ENCODE measurements at regions not wholly inside any gene's neighbourhood (a gene's known extent, or its start where the extent isn't known, plus 50 kb on each side); places are given as distances from the start of the nearest gene placed in this dataset.

DNA sequence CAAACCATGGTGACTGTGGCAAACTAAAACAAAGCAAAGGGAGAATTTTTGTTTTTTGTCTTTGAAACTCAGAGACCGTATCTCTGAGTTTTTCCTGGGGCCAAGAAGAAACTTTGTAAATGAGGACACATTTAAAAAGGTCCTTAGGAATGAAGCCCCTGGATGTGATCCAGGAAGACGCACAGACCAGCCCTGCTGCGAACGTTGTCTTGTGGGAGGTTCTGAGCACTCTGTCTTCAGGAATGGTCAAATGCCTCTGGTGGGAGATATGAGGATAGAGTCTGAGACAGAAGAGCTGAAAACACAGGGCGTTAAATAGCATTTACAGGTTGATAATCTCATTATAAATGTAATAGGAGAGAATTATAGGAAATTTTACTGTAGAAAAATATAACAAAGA, 893.5 kb upstream of the KLHL29 start:
- no peaks in the 10 kb centered on the region for H3K27me3 ChIP-seq (ENCODE audit: control insufficient read depth, insufficient read depth, low read length)
- H3K4me3 ChIP-seq (ENCODE audit: low read depth, low read length) = no peak overlapping the region
- no peaks in the 10 kb centered on the region for H3K9me3 ChIP-seq (ENCODE audit: control insufficient read depth, insufficient read depth, low read length)
- no peak overlapping the region for H3K27ac ChIP-seq (ENCODE audit: low read depth, low read length)
- H3K36me3 ChIP-seq (ENCODE audit: control insufficient read depth, insufficient read depth, low read length) = no peaks in the 10 kb centered on the region
- H3K9ac ChIP-seq (ENCODE audit: low read depth, low read length) = no peak overlapping the region
- 0 out of 2 replicates have a peak, but pooled peaks cover 8% of the 10 kb centered on the region for H3K4me1 ChIP-seq (ENCODE audit: control insufficient read depth, insufficient read depth, low read length)

DNA sequence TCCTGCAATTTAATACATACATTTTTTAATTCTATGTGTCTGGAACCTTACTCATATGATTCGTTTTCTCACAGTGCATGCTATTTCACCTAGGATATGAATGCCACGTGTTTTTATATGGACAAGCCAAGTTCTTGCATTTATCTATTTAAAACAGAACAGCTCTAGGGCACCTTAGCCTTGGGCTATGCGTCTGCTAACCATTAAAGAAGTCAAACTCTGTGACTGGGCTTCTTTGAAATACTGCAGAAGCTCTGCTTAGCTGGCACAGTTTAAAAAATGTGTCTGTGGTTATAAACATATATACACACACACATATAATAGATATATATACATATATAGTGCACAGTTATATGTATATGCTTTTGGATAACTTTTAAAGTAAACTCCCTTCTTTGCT, 890.8 kb upstream of the KLHL29 start:
- Histone ChIP-seq H3K4me1 (ENCODE audit: control insufficient read depth, insufficient read depth, low read length) (no peaks in the 10 kb centered on the region), H3K4me3 (ENCODE audit: low read depth, low read length) (no peak overlapping the region), H3K9ac (ENCODE audit: low read depth, low read length) (no peak overlapping the region), H3K9me3 (ENCODE audit: control insufficient read depth, insufficient read depth, low read length) (no peaks in the 10 kb centered on the region), H3K36me3 (ENCODE audit: control insufficient read depth, insufficient read depth, low read length) (no peaks in the 10 kb centered on the region), H3K27ac (ENCODE audit: low read depth, low read length) (no peak overlapping the region), H3K27me3 (ENCODE audit: control insufficient read depth, insufficient read depth, low read length) (no peaks in the 10 kb centered on the region)

DNA sequence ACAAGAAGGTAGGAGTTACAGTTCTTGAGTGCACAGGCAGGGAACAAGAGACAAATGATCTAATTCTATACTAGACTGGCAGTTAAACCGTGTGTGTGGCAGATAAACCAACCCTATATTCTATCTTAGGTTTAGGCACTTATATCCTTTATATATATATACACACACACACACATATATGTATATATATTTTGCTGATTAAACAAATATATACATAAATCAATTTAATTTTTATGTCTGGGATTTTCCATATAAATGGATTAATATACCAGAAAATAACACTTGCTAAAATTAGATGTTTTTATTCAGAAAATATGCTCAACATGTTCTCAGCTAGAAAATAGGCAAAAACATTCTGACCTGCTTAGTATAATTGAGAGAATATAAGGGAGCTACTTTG, 887.9 kb upstream of the KLHL29 start:
- no peaks in the 10 kb centered on the region for H3K9me3 ChIP-seq (ENCODE audit: control insufficient read depth, insufficient read depth, low read length)
- no peaks in the 10 kb centered on the region for H3K4me1 ChIP-seq (ENCODE audit: control insufficient read depth, insufficient read depth, low read length)
- no peak overlapping the region for H3K27ac ChIP-seq (ENCODE audit: low read depth, low read length)
- no peaks in the 10 kb centered on the region for H3K36me3 ChIP-seq (ENCODE audit: control insufficient read depth, insufficient read depth, low read length)
- no peaks in the 10 kb centered on the region for H3K27me3 ChIP-seq (ENCODE audit: control insufficient read depth, insufficient read depth, low read length)
- H3K9ac ChIP-seq (ENCODE audit: low read depth, low read length) = no peak overlapping the region
- H3K4me3 ChIP-seq (ENCODE audit: low read depth, low read length) = no peak overlapping the region

DNA sequence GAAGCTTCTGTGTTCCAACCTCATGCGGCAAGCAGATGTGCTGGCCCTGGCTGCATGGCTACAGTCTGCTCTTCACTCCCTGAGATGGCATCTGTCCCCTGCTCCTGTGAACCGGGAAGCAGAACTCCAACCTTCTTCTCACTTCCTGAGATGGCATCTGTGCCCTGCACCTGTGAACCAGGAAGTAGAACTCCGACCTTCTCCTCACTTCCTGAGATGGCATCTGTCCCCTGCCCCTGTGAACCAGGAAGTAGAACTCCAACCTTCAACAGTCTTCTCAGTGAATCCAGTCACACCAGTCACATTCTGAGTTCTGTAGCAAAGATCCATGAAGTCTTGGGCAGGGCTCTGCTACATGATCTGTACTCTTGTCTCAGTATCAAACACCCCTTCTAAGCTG, 887.2 kb upstream of the KLHL29 start:
- Histone ChIP-seq H3K4me3 (ENCODE audit: low read depth, low read length) (no peak overlapping the region), H3K36me3 (ENCODE audit: control insufficient read depth, insufficient read depth, low read length) (no peaks in the 10 kb centered on the region), H3K4me1 (ENCODE audit: control insufficient read depth, insufficient read depth, low read length) (no peaks in the 10 kb centered on the region), H3K27ac (ENCODE audit: low read depth, low read length) (no peak overlapping the region), H3K9ac (ENCODE audit: low read depth, low read length) (no peak overlapping the region), H3K9me3 (ENCODE audit: control insufficient read depth, insufficient read depth, low read length) (no peaks in the 10 kb centered on the region), H3K27me3 (ENCODE audit: control insufficient read depth, insufficient read depth, low read length) (no peaks in the 10 kb centered on the region)

DNA sequence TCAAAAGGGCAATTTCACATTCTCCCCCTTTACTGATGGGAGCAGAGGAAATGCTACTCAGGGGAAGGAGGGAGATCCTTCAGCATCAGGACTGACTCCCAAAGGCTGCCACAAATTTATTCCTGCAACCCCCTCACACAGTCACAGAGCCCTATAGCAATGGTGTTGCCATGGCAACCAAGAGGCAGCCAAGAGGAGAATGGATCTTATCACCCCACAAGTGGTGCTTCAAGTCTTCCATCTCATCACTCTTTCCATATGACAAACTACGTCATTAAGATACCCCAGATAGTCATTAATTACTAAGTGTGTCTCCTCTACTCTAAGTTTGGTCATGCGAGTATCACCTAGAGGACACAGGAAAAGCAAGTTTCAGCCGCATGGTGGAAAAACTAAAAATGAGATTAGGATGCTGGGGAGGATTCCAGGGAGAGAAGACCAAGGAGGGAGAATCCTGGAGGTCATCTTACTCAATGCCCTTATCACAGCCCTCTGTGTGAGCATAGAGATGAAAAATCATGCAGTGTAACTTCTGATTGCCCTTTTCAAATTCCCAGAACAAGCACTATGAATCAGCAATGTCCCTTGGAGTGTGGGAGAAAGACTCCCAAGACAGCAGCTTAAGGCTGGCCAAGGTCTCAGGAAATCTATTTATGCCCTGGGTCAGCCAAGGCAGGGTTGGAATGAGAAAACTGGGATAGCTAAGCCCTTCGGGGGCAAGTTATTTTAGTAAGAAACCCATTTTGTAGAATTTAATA, 885.7 kb upstream of the KLHL29 start:
- Histone ChIP-seq H3K9ac (ENCODE audit: low read depth, low read length) (no peak overlapping the region), H3K9me3 (ENCODE audit: control insufficient read depth, insufficient read depth, low read length) (no peaks in the 10 kb centered on the region), H3K27me3 (ENCODE audit: control insufficient read depth, insufficient read depth, low read length) (no peaks in the 10 kb centered on the region)

DNA sequence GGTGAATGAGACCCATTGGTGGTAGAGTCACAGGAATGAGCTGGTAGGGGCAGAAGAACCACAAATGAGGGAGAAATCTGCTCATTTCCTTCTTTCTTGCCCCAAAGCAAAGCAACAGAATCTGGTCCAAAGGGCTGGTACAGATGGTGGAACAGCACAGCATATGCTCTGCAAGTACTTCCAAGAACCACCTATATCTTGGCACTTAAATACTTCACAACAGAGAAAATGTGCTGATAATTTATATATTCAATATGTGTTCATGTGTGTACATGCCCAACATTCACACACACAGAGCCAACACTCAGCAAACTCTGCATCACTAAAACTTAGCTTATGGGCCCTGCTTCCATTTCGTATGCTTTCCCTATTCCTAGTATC, 884.4 kb upstream of the KLHL29 start:
- H3K4me3 ChIP-seq (ENCODE audit: low read depth, low read length) = no peak overlapping the region
- H3K9me3 ChIP-seq (ENCODE audit: control insufficient read depth, insufficient read depth, low read length) = no peaks in the 10 kb centered on the region
- H3K4me1 ChIP-seq (ENCODE audit: control insufficient read depth, insufficient read depth, low read length) = no peaks in the 10 kb centered on the region
- H3K27me3 ChIP-seq (ENCODE audit: control insufficient read depth, insufficient read depth, low read length) = no peaks in the 10 kb centered on the region
- H3K27ac ChIP-seq (ENCODE audit: low read depth, low read length) = no peak overlapping the region
- H3K36me3 ChIP-seq (ENCODE audit: control insufficient read depth, insufficient read depth, low read length) = no peaks in the 10 kb centered on the region
- no peak overlapping the region for H3K9ac ChIP-seq (ENCODE audit: low read depth, low read length)

More for the DNA sequence above, 885.7 kb upstream of the KLHL29 start:
- no peak overlapping the region for H3K27ac ChIP-seq (ENCODE audit: low read depth, low read length)
- no peak overlapping the region for H3K4me3 ChIP-seq (ENCODE audit: low read depth, low read length)
- no peaks in the 10 kb centered on the region for H3K36me3 ChIP-seq (ENCODE audit: control insufficient read depth, insufficient read depth, low read length)
- H3K4me1 ChIP-seq (ENCODE audit: control insufficient read depth, insufficient read depth, low read length) = no peaks in the 10 kb centered on the region

DNA sequence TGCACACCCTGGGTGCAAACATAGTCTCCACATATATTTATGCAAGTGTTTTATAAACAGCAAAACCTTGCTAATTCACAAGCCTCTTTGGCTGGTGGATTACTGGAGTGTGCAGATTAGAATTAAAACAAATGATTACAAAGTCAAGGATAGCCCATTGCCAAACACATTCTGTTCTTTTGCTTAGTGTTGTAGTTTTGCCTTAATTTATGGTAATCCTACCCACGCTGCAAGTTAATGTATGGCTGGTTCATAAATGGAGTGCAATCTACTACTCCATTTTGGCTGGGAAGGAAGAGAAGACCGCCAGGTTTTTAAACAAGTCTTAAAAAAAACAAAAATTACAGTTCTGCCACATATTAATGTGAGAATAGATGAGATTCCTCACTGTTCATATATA, 883.1 kb upstream of the KLHL29 start:
- Histone ChIP-seq H3K27me3 (ENCODE audit: control insufficient read depth, insufficient read depth, low read length) (no peaks in the 10 kb centered on the region), H3K36me3 (ENCODE audit: control insufficient read depth, insufficient read depth, low read length) (no peaks in the 10 kb centered on the region), H3K9me3 (ENCODE audit: control insufficient read depth, insufficient read depth, low read length) (no peaks in the 10 kb centered on the region), H3K4me3 (ENCODE audit: low read depth, low read length) (no peak overlapping the region), H3K27ac (ENCODE audit: low read depth, low read length) (no peak overlapping the region), H3K9ac (ENCODE audit: low read depth, low read length) (no peak overlapping the region), H3K4me1 (ENCODE audit: control insufficient read depth, insufficient read depth, low read length) (no peaks in the 10 kb centered on the region)

DNA sequence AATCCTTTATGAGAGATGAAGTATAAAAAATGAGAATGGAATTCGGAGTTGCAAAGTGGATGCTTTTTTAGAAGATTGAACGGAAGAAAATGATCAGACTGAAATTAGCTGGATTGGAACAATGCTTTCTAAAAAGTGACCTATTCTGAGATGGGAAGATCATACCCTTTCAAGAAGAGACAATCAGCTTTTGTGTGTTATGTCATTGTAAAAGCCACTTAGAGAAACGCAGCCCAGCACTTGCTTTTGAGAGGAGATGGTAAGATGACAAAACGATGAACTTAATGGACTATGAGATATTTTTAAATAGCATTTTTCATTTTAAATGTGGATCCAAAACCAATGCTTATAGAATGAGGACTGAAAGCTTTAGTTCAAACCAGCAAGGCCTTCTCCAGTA, 871.4 kb upstream of the KLHL29 start:
- Histone ChIP-seq H3K27me3 (ENCODE audit: control insufficient read depth, insufficient read depth, low read length) (no peaks in the 10 kb centered on the region), H3K4me3 (ENCODE audit: low read depth, low read length) (no peak overlapping the region), H3K9ac (ENCODE audit: low read depth, low read length) (no peak overlapping the region), H3K4me1 (ENCODE audit: control insufficient read depth, insufficient read depth, low read length) (peaks cover 3% of the 10 kb centered on the region; the same call in 1 of the 2 replicates), H3K36me3 (ENCODE audit: control insufficient read depth, insufficient read depth, low read length) (no peaks in the 10 kb centered on the region), H3K27ac (ENCODE audit: low read depth, low read length) (no peak overlapping the region), H3K9me3 (ENCODE audit: control insufficient read depth, insufficient read depth, low read length) (no peaks in the 10 kb centered on the region)

DNA sequence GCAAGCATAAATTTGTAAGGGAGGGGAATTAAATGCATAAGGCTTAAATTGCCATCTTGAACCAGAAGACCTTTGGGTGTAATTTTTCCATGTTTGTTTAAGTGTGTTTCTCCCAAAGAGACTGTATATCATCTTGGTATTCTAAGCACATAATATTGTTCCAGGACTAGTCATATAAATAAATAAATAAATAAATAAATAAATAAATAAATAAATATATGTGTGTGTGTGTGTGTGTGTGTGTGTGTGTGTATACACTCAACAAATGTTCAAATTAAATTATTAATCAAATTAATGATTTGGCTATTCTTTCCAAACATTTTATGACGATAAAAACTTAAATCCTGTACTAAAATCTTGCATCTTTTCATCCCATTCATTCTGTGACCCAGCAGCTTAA, 867.8 kb upstream of the KLHL29 start:
- H3K9me3 ChIP-seq (ENCODE audit: control insufficient read depth, insufficient read depth, low read length) = no peaks in the 10 kb centered on the region
- no peak overlapping the region for H3K9ac ChIP-seq (ENCODE audit: low read depth, low read length)
- no peaks in the 10 kb centered on the region for H3K36me3 ChIP-seq (ENCODE audit: control insufficient read depth, insufficient read depth, low read length)
- no peak overlapping the region for H3K4me3 ChIP-seq (ENCODE audit: low read depth, low read length)
- H3K4me1 ChIP-seq (ENCODE audit: control insufficient read depth, insufficient read depth, low read length) = peaks cover 10% of the 10 kb centered on the region
- H3K27ac ChIP-seq (ENCODE audit: low read depth, low read length) = no peak overlapping the region
- H3K27me3 ChIP-seq (ENCODE audit: control insufficient read depth, insufficient read depth, low read length) = no peaks in the 10 kb centered on the region

DNA sequence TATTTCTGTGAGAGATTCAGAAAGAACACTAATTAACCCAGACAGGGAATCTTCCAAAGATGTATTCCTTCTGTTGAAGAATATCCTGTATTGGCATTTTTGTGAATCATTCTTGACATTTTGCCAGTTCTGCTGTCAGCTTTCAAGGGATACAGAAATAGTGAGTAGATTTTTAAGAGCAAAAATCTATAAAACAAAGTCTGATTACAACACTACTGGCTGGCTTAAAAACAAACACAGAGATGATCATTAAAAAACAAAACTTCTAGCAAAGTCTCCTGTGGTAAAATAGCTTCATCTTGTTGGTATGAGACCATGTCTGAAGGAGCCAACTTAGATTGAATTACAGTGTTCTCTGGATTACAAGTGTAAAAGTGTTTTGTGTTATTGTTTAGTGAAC, 866.3 kb upstream of the KLHL29 start:
- H3K36me3 ChIP-seq (ENCODE audit: control insufficient read depth, insufficient read depth, low read length) = no peaks in the 10 kb centered on the region

DNA sequence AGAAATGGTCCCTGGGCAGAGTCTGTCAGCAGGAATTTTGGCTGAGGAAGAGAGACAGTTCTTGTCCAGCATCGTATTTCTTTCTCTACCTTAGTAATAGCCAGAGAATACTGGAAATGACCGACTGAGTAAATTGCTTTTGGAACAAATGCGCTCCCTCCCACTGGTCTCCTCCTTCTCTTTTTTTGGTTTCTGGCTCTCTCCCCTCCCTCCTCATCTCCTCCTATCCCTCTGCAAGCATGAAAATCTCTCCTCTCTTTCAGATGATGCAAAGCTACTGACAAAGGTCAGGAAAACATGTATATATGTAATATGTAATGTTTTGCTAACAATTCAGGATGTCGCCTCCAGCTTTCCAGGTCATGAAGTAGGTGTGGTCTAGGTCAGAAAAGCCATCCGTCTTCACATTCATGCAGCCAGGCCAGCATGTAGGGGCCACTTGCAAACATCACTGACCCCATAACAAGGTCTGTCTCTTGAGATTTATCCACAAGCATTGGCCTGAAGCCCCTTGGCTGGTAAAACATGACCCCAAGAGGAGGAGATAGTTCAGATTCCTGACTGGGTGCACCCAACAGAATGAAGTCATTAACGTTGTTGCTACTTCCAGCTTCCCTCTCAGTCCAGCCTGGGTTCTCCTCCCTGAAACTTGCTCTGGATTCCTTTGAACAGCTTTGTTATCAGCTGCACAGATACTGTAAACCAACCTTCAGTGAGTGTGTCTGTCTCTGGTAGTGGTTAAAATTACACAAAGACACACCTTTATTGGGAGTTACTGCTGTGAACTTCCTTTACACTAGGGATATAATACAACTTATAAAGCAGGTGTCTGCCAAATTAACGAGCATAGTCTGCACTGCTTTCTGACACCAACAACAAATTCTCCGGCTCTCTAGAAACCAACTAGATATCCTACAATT, 864.4 kb upstream of the KLHL29 start:
- Histone ChIP-seq H3K9me3 (ENCODE audit: control insufficient read depth, insufficient read depth, low read length) (no peaks in the 10 kb centered on the region), H3K36me3 (ENCODE audit: control insufficient read depth, insufficient read depth, low read length) (no peaks in the 10 kb centered on the region), H3K4me3 (ENCODE audit: low read depth, low read length) (no peak overlapping the region), H3K4me1 (ENCODE audit: control insufficient read depth, insufficient read depth, low read length) (peaks cover 10% of the 10 kb centered on the region), H3K27me3 (ENCODE audit: control insufficient read depth, insufficient read depth, low read length) (no peaks in the 10 kb centered on the region), H3K27ac (ENCODE audit: low read depth, low read length) (no peak overlapping the region), H3K9ac (ENCODE audit: low read depth, low read length) (no peak overlapping the region)

More for the DNA sequence above, 866.3 kb upstream of the KLHL29 start:
- no peaks in the 10 kb centered on the region for H3K9me3 ChIP-seq (ENCODE audit: control insufficient read depth, insufficient read depth, low read length)
- H3K27ac ChIP-seq (ENCODE audit: low read depth, low read length) = no peak overlapping the region
- no peak overlapping the region for H3K9ac ChIP-seq (ENCODE audit: low read depth, low read length)
- H3K4me1 ChIP-seq (ENCODE audit: control insufficient read depth, insufficient read depth, low read length) = peaks cover 10% of the 10 kb centered on the region
- H3K4me3 ChIP-seq (ENCODE audit: low read depth, low read length) = no peak overlapping the region
- no peaks in the 10 kb centered on the region for H3K27me3 ChIP-seq (ENCODE audit: control insufficient read depth, insufficient read depth, low read length)

Measured in HUES48 (cell line).